NB4 (cell line): ENCODE measurements at regions not wholly inside any gene's neighbourhood (a gene's known extent, or its start where the extent isn't known, plus 50 kb on each side); places are given as distances from the start of the nearest gene placed in this dataset.

Source experiments
- POLR2A ChIP-seq: IDR thresholded peaks from 2 replicates; pipeline ENCODE4 v1.6.1; 2011; ENCODE audit warnings: mild to moderate bottlenecking; ENCODE audit not compliant: insufficient read length; ENCODE audit errors: extremely low read depth
- TF ChIP-seq, protein P1 (sequence below): IDR thresholded peaks from one replicate; pipeline ENCODE4 v1.5.1; 2012; ENCODE audit warnings: low read depth, low read length
- TF ChIP-seq, protein P2 (sequence below): IDR thresholded peaks from 2 replicates; pipeline ENCODE4 v1.6.1; 2011; ENCODE audit warnings: low read depth, low read length

DNA sequence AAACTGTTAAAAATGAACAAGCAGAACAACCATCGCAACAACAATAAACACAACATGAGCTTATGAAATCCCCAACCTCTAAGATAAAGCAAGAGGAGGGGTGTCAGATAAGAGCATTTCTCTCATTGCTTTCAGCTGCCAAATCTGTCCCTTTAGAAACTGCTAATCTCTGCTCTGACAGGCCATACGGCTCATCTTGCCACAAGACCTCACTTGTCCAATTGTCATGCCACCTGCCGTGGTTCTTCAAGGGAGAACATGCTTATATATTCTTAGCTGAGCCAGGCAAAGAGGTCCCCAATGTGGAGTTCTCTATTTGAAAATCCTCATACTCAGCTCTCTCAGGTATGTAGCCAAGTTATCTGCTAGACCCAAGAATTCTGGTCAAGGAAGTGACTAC is 405.0 kb upstream of the TNC start:
- TF ChIP-seq, protein P1, sequence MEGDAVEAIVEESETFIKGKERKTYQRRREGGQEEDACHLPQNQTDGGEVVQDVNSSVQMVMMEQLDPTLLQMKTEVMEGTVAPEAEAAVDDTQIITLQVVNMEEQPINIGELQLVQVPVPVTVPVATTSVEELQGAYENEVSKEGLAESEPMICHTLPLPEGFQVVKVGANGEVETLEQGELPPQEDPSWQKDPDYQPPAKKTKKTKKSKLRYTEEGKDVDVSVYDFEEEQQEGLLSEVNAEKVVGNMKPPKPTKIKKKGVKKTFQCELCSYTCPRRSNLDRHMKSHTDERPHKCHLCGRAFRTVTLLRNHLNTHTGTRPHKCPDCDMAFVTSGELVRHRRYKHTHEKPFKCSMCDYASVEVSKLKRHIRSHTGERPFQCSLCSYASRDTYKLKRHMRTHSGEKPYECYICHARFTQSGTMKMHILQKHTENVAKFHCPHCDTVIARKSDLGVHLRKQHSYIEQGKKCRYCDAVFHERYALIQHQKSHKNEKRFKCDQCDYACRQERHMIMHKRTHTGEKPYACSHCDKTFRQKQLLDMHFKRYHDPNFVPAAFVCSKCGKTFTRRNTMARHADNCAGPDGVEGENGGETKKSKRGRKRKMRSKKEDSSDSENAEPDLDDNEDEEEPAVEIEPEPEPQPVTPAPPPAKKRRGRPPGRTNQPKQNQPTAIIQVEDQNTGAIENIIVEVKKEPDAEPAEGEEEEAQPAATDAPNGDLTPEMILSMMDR: no peak
- TF ChIP-seq POLR2A: no peak
- TF ChIP-seq, protein P2, sequence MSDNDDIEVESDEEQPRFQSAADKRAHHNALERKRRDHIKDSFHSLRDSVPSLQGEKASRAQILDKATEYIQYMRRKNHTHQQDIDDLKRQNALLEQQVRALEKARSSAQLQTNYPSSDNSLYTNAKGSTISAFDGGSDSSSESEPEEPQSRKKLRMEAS: no peak
